HG03108 (cell line): ENCODE measurements at regions not wholly inside any gene's neighbourhood (a gene's known extent, or its start where the extent isn't known, plus 50 kb on each side); places are given as distances from the start of the nearest gene placed in this dataset.
A peak's percentile ranks its signal among the peaks of the same experiment; 100 is the strongest.
"Not testable (repeated sequence)": the region's sequence is repeated elsewhere in the genome, so short reads cannot be mapped to it uniquely, and the experiment has no call there.

Experiments
- ATAC-seq: cut with Tn5 transposase; IDR thresholded peaks from one replicate; pipeline ENCODE4 v1.9.1; 2021; ENCODE audit warnings: moderate library complexity; ENCODE audit not compliant: unreplicated experiment

DNA sequence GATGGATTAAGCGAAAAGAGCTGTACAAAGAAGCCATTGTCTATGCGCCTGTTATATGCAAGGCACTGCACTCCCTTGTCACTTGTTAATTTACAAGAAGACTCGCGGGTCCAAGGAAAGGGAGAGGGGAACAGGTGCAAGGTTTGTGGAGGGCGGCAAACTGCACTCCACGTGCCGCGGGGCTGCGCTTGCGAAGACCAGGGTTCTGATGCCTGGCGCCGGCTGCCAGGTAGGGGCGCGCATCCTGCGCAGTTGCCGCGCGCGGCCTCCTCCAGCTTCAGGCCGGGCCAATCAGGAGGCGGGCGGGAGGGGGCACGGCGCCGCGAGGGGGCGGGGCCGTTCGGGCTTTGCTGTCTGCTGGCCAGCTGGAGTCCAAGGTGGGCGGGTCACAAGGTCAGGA is 140.6 kb upstream of the PALS2 start:
- ATAC-seq: no peak

DNA sequence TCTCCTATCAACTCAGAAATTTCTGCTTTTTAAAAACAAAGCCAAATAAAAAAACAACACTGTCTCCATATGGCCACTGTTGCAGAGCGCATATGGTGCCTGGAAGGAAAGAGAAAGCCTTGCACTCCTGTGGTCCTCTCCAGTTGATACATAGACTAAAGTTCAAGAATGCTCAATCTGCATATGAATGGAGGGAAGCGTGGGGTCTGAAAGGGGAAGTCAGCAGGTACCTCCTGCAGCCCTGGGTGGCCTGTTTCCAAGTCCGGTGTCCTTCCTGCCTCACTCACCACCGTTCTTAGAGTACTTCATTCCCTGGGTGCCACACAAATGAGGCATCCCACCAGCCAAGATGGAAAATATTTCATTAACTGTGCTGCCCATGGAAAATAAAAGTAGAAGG is 138.3 kb upstream of the PALS2 start:
- no peak for ATAC-seq

DNA sequence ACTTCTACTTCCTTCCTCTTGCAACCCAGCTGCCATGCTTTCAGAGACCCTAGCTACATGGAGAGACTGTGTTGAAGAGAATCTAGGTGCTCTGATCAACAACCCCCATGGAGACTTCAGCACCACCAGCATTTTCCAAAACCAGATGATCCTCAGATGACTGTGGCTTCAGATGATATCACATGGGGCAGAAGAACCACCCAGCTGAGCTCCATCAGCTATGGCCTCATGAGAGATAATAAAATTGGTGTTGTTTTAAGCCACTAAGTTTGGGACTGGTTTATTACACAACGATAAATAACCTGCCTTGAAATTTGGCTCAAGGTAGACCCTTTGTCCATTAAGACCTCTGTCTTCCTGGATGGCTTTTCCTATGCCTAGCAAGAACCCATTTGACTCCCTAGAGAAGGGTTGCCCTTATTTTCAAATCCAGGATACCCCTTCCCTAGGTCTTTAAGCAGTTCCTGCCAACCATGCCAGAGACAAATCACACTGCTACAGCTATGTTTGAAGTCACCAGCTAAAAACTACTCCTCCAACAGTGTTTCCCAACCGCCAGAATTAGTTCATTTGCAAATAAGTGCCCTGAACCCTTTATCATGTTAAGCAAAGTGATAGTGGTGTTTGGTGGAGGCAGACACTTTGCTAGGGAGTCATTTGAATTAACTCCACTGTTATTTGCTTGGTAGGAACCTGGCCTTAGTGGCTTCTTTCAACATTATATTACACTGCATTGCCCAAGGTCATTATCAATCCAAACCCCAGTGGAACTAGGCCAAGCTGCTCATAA is 136.9 kb upstream of the PALS2 start:
- ATAC-seq: no peak

DNA sequence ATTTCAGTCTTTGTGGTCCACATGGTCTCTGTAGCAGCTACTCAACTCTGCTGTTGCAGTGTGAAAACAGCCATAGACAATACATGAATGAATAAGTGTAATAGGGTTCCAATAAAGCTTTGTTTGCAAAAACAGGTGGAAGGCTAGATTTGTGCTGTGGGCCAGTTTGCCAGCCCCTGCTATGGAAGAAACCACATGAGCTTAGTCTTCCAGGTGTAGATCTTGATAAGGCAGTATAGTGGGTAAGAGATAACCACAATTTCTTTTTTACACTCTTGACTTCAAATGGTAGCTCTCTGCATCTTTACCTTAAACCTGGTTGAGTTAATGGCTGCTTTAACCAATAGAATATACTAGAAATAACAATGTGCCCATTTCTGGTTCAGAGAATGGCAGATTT is 135.0 kb upstream of the PALS2 start:
- ATAC-seq: no peak

DNA sequence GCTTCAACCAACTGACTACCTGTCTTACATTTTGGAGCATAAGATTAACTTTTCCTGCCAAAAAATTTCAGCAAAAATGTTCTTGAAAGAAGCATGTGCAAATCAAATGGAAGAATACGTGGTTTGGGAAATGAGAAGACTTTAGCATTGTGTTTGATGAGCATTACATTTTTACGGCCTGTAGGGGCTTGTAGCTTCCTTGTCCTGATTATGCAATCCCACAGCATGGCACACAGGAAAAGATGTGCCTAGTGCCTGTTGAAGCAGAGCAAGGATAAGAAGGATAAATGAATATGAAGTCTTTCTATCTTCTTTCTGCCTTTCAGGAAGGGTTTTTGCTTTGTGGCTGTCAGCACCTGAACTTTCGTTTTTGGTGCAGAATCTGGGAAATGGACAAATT is 134.1 kb upstream of the PALS2 start:
- not testable (repeated sequence) for ATAC-seq

DNA sequence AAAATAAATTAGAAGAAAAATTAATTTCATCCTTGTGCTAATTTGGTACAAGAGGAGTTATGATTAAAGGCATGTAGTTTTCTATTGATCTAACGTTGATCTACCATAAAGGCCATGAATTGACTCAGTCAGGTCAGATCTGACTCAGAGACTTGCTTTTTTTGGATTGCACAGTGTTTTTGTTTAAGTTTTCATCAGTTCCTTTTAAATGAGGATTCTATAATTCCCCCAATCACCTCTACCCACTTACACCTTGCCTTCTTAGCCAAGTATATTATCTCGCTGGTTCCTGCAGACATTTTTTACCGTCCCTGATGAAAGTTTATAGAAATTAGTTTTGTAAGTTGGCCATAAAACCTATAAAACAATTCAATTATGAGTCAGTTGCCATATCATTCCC is 132.4 kb upstream of the PALS2 start:
- ATAC-seq: no peak

DNA sequence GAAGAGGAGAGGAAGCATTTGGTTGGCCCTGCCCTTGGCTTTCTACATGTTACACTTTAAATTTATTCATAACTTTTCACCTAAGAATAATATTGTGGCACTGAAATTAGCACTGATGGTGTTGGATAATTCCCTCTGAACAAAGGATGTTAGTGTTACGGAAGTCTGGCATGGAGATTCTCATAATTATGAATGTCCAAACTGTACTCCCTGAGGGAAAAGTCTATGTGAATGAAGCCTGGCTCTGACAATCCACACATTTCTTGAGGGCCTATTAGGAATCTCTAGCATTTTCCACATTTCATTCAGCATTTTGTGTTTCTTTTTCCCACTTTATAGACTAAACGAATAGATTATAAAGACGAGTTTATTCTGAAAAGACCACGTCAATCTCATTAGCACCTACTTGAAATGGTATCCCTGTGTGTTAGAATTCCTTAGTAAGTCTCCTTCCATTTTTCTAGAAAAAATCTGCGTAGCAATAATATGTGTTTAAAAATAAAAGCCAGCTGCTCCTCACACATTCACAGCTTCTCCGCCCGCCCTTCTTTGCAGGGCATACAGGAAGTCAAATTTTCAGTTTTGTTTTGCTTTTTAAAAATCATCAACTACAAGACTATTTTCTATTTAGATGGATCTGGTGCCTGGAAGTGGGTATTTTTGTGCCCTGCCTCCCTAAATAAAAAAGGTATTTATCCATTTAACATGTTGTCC is 131.8 kb upstream of the PALS2 start:
- no peak for ATAC-seq

DNA sequence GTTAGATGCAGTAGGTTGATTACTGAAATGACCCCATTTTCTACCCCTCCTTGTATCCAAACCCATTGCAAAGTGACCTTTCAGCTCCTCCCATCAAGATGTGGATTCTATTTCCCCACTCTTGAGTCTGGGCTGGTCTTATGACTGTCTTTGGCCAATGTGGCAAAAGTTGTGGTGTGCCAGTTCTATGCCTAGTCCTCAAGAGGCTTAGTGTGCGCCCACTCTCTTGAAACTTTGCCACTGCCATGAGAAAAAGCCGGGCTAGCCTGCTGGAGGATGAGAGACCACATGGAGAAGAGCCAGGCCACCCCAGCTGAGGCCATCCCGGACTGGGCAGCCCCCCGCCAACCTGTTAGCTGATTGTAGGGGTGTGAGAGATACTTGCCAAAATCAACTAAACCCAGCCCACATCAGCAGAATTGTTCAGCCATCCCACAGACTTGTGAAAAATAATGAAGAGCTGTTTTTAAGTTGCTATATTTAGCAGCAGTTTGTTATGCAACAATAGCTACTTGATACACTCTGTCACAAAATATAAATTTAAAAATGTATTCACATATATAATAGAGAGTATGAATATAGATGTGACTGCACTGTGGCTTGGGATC is 131.0 kb upstream of the PALS2 start:
- no peak for ATAC-seq

DNA sequence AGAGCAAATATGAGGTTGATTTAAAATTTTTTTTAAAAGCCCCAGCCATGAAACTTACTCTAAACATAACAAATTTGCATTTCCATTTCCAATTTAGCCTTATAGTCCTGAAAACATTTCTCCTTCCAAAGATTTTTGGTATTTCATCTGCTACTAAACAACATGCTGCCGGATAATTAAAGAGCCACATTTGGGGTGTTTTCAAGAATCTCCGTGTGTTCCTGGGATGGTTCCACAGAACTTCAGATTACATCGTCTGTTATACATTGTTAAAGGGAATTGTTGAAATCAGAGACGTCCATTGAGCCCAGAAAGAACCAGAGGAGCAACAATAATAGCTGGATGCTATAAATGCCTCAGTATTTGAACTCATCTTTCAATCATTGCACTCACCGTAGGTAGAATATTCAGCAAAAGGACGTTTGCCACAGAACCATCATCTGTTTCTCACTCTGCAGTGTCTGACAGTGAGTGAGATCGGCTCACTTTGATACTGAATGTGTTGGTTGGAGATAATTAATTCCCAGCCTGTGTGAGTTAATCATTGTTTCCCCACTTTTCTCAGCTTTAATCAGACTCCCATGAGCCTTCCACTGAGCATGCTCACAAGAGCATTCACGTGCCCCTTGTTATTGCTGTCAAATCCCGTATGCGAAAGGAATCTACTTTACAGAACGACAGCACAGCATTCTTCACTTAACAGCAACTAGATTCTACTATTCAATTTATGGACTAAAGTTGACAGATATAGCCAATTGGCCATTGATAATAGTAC is 128.4 kb upstream of the PALS2 start:
- ATAC-seq: no peak

DNA sequence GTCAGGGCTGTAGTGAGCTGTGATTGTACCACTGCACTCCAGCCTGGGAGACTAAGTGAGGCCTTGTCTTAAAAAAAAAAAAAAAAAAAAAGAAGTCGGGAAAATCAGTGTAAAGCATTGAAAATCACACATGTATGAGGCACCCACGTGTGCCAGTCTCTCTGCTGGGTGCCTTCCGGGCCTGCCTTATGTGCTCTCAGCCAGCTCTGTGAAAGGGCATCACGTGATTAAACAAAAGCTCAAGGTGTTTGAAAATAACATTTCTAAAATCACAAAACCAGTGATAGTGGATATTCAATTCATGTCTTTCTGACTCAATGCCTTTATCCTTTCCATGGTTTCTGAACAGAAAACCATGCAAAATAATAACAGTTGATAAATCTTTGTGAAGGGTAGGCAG is 125.2 kb upstream of the PALS2 start:
- ATAC-seq: no peak

DNA sequence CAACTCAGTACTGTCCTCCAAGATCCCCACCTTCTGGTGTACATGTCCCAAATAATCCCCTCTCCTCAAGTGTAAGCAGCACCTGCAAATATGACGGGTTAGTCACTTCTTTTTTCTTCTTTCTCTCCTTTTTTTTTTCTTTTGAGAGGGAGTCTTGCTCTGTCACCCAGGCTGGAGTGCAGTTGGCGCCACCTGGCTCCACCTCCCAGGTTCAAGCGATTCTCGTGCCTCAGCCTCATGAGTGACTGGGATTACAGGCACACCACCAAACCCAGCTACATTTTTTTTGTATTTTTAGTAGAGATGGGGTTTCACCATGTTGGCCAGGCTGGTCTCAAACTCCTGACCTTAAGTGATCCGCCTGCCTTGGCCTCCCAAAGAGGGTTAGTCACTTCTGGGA is 123.8 kb upstream of the PALS2 start:
- not testable (repeated sequence) for ATAC-seq

DNA sequence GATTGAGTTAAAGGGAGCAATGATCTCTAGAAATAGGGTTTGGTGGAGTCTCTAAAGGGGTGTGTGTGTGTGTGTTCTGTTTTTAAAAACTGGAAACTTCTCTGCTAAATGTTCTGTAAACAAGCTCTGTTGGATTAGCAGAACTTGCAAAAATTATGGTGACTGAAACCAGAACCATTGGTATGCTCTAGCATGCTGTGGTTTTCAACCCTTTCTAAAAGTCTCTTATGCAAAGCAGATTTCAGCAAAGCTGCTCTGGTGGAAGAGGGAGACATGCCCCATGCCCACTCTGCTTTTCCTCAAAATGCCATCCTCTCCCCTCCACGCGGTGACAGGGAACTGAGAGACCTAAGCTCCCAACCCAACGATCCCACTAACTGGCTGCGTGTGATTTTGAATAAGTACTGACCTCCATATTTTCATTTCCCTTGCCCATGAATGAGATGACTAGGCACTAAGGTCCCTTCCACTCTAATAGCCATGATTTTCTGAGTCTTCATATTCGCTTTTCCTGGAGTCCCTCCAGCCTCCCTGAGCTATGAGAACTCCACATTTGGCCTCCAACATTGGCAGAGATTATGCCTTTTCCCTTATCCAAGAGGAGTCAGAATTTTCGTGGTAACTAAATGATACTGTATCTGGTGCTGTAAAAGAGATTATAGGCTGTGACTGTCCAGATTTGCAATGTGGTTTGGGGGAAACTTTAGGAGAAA is 117.3 kb upstream of the PALS2 start:
- peak; percentile 72 for ATAC-seq

DNA sequence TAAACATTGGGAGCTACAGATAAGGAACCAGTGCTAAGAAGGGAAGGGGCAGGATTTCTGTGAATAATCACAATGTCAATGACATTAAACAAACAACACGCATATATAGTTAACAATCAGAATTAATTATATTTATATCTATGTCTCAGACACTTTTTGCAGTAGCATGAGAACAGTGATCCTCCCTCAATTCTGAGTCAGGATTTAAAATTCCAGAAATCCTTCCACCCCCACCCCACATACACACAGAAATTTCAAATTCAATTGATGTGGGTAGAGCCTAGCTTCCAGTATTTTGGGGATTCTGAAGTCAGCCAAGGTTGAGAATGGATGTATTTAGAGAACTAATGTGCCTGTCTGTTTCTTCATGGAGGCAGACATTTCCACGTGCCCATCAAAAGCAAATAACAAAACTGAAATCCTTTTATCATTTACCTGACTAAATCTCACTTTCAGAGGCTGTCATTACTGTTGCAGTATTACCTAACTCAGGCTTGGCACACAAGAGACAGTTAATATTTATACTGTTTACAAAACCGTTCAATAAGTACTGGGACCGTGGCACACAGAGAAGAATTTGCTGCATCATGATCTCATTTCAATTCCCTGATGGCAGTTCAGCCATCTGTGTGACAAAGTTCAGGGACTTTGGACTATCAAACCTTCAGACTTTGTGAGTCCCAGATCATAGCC is 116.6 kb upstream of the PALS2 start:
- peak; percentile 70 for ATAC-seq

DNA sequence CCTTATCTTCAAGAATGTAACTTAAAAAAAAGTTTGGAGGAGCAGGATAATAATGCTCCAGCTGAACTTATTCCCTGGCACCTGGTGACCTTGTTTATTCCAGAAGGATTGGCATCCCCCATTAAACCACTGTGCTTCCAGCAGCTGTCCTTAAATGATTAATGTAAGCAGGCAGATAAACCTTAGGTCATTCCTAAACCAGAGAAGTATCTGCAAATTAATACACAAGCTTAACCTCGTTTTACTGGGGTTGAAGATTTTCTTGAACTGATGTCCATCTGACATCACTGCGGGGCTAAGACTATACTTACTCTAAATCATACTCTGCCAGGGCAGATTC is 116.1 kb upstream of the PALS2 start:
- ATAC-seq: no peak

DNA sequence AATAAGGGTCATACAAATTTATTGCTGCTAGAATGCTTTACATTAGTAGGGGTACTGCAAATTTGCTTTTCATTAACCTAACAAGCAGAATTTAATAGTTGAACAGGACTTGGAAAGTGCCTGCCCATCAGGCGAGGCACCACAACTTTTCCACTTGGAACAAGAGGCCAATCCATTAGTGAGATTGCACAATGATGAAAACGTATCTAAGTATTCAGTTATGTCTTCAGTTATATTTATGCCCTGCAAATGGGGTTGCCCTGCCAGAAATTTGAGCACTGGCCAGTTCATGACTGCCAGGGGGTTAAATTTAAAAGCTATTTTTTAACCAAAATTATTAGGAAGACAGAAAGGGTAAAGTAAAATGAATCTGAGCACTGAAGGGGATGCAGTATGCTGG is 111.1 kb upstream of the PALS2 start:
- no peak for ATAC-seq

DNA sequence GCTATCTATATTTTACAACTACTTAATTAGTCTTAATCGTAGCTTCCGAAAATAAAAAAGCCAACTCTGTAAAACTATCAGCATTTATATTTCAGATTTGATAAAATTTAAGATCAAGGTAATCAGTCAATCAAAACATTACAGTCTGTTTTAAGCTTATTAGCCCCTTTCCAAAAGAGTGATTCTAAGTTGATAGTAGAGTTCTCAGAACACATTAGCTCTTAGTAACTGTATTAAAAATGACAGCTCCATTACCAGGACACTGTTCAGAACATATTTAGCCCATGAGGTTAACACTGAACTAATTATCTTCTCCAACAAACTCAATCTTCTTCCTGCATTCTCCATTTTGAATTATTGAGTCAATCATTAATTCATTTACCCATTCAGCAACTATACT is 110.3 kb upstream of the PALS2 start:
- no peak for ATAC-seq

DNA sequence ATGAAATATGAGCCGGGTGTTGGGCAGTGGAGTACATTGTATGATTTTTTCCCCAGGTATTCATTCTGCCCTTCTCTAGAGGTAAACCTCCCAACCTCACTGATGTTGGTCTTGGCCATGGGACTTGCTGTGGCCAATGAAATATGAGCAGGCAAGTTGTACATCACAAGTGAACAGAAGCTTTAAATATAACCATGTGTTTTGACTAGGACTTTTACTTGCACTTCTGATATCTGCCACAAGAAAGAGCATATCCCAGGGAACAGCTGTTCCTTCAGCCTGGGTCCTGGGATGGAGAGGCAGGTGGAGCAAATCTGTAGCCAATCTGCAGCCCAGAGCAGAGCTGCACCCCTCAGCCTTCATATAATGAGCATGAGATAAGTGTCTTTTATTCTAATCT is 109.8 kb upstream of the PALS2 start:
- no peak for ATAC-seq

DNA sequence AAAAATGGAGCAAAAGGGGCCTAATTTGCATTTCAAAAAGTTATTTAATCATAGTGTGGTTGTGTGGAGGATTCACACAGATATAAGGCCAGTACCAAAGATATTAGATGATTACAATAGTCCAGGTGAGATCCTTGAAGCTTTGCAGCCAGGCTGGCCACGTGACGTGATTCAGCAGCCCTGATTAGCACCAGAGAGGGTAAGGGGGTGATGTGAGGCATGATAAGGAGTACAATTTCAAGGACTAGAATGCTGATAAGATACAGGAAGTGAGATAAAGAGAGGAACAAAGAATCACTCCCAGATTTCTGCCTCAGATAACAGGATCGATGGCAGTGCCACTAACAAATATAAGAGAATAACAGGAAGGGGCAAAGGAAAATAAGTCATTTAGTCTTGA is 108.4 kb upstream of the PALS2 start:
- ATAC-seq: no peak

DNA sequence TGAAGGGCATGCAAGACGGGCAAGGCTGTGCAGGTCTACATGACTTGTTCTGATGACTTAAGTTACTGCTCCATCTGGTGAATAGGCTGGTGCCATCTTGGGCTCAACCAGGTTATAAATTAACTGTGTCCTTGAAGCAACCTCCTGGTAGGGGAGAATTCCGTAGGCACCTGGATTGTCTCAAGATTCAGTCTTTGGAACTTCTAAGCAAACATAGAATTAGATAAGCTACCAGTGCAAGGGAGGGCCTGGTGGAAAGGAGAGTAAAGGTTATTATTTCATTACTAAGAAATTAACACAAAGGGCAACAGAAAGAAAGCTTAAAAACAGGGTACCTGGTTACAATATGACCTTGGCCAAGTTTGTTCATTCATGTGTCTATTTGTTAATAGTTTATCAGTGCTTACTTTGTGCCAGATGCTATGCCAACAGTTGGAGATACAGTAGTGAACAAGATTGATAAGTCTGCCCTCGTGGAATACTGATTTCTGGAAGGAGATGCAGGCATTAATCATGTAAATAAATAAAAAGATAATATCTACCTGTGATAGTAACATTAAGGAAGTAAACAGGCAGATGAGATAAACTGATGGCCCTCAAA is 107.0 kb upstream of the PALS2 start:
- no peak for ATAC-seq

DNA sequence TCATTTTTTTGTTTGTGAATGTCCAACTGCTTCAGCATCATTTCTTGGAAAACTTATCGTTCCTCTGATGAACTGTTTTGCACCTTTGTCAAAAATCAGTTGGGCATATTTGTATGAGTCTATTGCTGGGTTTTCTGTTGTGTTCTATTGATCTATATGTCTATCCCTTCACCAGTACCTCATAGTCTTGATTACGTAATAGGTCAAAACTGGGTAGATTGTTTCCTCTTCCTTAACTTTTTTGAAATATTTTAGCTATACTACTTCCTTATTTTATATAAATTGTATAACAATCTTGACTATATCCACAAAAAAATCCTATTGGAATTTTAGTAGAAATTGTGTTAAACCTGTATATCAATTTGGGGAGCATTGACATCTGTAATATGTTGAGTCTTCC is 104.1 kb upstream of the PALS2 start:
- ATAC-seq: no peak
